H1 (cell line): ENCODE measurements at regions not wholly inside any gene's neighbourhood (a gene's known extent, or its start where the extent isn't known, plus 50 kb on each side); places are given as distances from the start of the nearest gene placed in this dataset.

Experiments
- CBX5 ChIP-seq: fragments of 300-800, 300-1000 bp; sonication (generic); IDR thresholded peaks from 2 replicates; pipeline ENCODE4 v1.7.1; 2016; ENCODE audit warnings: antibody characterized with exemption, low read length, low read depth
- EP300 ChIP-seq, 2 experiments: IDR thresholded peaks; 1 replicate in 1 of 2; 2 replicates in 1 of 2; pipeline ENCODE4 v1.6.1; 2011 to 2012; ENCODE audit warnings: low read depth in 2 of 2, low read length in 2 of 2, mild to moderate bottlenecking in 2 of 2, borderline replicate concordance in 1 of 2, inconsistent platforms in 1 of 2, moderate library complexity in 1 of 2
- EZH2 ChIP-seq: fragments of 200-600 bp; sonication (generic); IDR thresholded peaks from 2 replicates; pipeline ENCODE4 v1.7.1; 2012; ENCODE audit warnings: low read depth, mild to moderate bottlenecking, moderate library complexity, low read length, inconsistent platforms; ENCODE audit not compliant: severe bottlenecking
- HDAC2 ChIP-seq, 2 experiments: fragments of 300-600 bp in 1 of 2; sonication (generic) in 1 of 2; IDR thresholded peaks; 2 replicates each; pipeline ENCODE4 v1.6.1; 2011 to 2012; ENCODE audit warnings: low read depth in 2 of 2, low read length in 2 of 2, mild to moderate bottlenecking in 2 of 2, moderate library complexity in 2 of 2, borderline replicate concordance in 1 of 2, inconsistent platforms in 1 of 2
- HDAC6 ChIP-seq: IDR thresholded peaks from one replicate; pipeline ENCODE4 v1.7.1; 2012; ENCODE audit warnings: low read depth, mild to moderate bottlenecking, inconsistent platforms, low read length, moderate library complexity
- POLR2AphosphoS5 ChIP-seq: IDR thresholded peaks from 2 replicates; pipeline ENCODE4 v1.6.1; 2011; ENCODE audit warnings: low read depth, low read length
- POU5F1 ChIP-seq: IDR thresholded peaks from 2 replicates; pipeline ENCODE4 v1.6.1; 2011; ENCODE audit warnings: low read depth, mild to moderate bottlenecking, low read length, moderate library complexity
- SIN3A ChIP-seq, 2 experiments: IDR thresholded peaks in 1 of 2; conservative IDR thresholded peaks in 1 of 2; 2 replicates each; pipeline ENCODE4 v1.6.1; 2011 to 2012; ENCODE audit warnings: low read length in 2 of 2, improper control_type of control experiment in 1 of 2, low read depth in 1 of 2, mild to moderate bottlenecking in 1 of 2
- SP2 ChIP-seq: IDR thresholded peaks from 2 replicates; pipeline ENCODE4 v1.6.1; 2012; ENCODE audit warnings: mild to moderate bottlenecking, low read length, inconsistent platforms
- TAF1 ChIP-seq: IDR thresholded peaks from 2 replicates; pipeline ENCODE4 v1.6.1; 2011; ENCODE audit warnings: mild to moderate bottlenecking, low read depth, low read length
- ZNF274 ChIP-seq: IDR thresholded peaks from 2 replicates; pipeline ENCODE4 v1.7.0; 2012; ENCODE audit warnings: low read length, borderline replicate concordance; ENCODE audit errors: extremely low read depth
- TF ChIP-seq, protein P1 (sequence below), 3 experiments: IDR thresholded peaks; 1 replicate in 2 of 3; 2 replicates in 1 of 3; pipeline versions ENCODE4 v1.5.1 to v1.6.1; 2011; ENCODE audit warnings: low read length in 3 of 3, mild to moderate bottlenecking in 3 of 3, inconsistent platforms in 2 of 3, low read depth in 1 of 3, moderate library complexity in 1 of 3; ENCODE audit not compliant: insufficient read depth in 1 of 3; ENCODE audit errors: control extremely low read depth in 1 of 3
- TF ChIP-seq, protein P2 (sequence below): IDR thresholded peaks from 2 replicates; pipeline ENCODE4 v1.6.1; 2012; ENCODE audit warnings: inconsistent platforms
- TF ChIP-seq, protein P3 (sequence below): IDR thresholded peaks from 2 replicates; pipeline ENCODE4 v1.6.1; 2011; ENCODE audit warnings: low read depth, mild to moderate bottlenecking, low read length; ENCODE audit not compliant: insufficient read depth

DNA sequence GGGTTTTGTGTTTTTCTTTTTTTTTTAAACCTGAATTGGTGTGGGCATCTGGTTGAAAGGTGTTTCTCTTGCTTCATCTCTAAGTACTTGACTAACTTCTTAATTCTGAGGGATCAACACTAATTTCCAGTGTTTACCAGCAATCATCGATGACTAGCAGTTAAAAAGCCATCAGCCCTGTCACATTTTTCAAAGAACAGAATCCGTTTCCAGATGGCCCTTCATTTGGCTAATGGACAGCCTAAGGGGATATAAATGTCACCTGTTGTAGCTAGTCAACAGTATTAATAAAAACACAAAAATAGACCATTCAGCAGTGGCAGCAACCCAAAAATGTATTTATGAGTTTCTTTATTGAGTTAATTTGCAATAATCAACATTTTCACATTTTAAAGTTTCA, 1076.5 kb downstream of the MAT2B start:
- TF ChIP-seq, protein P1, sequence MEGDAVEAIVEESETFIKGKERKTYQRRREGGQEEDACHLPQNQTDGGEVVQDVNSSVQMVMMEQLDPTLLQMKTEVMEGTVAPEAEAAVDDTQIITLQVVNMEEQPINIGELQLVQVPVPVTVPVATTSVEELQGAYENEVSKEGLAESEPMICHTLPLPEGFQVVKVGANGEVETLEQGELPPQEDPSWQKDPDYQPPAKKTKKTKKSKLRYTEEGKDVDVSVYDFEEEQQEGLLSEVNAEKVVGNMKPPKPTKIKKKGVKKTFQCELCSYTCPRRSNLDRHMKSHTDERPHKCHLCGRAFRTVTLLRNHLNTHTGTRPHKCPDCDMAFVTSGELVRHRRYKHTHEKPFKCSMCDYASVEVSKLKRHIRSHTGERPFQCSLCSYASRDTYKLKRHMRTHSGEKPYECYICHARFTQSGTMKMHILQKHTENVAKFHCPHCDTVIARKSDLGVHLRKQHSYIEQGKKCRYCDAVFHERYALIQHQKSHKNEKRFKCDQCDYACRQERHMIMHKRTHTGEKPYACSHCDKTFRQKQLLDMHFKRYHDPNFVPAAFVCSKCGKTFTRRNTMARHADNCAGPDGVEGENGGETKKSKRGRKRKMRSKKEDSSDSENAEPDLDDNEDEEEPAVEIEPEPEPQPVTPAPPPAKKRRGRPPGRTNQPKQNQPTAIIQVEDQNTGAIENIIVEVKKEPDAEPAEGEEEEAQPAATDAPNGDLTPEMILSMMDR (IDR thresholded peaks at IDR 0.05; ENCODE audit: control extremely low read depth in 1 of 3, insufficient read depth in 1 of 3, low read depth in 1 of 3, low read length in 3 of 3) = no peak
- TF ChIP-seq, protein P2, sequence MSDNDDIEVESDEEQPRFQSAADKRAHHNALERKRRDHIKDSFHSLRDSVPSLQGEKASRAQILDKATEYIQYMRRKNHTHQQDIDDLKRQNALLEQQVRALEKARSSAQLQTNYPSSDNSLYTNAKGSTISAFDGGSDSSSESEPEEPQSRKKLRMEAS = no peak
- no peak for TF ChIP-seq EZH2
- no peak for TF ChIP-seq ZNF274
- TF ChIP-seq HDAC2 (IDR thresholded peaks at IDR 0.05; ENCODE audit: borderline replicate concordance in 1 of 2, low read depth in 2 of 2, low read length in 2 of 2) = no peak
- no peak for TF ChIP-seq SP2
- TF ChIP-seq POLR2AphosphoS5 = no peak
- no peak for TF ChIP-seq SIN3A (conservative IDR thresholded peaks at IDR 0.05 in 1 of 2, IDR thresholded peaks at IDR 0.05 in 1 of 2; ENCODE audit: low read depth in 1 of 2, low read length in 2 of 2)
- TF ChIP-seq, protein P3, sequence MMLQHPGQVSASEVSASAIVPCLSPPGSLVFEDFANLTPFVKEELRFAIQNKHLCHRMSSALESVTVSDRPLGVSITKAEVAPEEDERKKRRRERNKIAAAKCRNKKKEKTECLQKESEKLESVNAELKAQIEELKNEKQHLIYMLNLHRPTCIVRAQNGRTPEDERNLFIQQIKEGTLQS = no peak
- TF ChIP-seq POU5F1 = no peak
- no peak for TF ChIP-seq EP300 (IDR thresholded peaks at IDR 0.05; ENCODE audit: borderline replicate concordance in 1 of 2, low read depth in 2 of 2, low read length in 2 of 2)
- no peak for TF ChIP-seq CBX5
- no peak for TF ChIP-seq HDAC6
- TF ChIP-seq TAF1 = no peak
